ENCODE measurements at regions not wholly inside any gene's neighbourhood (a gene's known extent, or its start where the extent isn't known, plus 50 kb on each side); places are given as distances from the start of the nearest gene placed in this dataset.

- TF ChIP-seq CTCF (IDR thresholded peaks at IDR 0.05): no peak
- TF ChIP-seq POLR2A (IDR thresholded peaks at IDR 0.05): no peak
Observed at GRCh38 chr5:133865113-133865512, 103.3 kb downstream of the C5orf15 start.

Data from prostate gland (tissue), 2 donors.